Suprapubic skin (tissue), 4 donors: ENCODE measurements at regions not wholly inside any gene's neighbourhood (a gene's known extent, or its start where the extent isn't known, plus 50 kb on each side); places are given as distances from the start of the nearest gene placed in this dataset.

ENCODE experiments used
- DNase-seq, 2 donors: peaks; one replicate each; pipeline ENCODE4 v3.0.0-alpha.2; 2019; ENCODE audit warnings: low spot score in 2 of 2
- H3K27ac ChIP-seq: fragments of 200-600 bp; sonication (generic); one replicate; pipeline ENCODE4 v1.5.1; 2019
- H3K27me3 ChIP-seq: fragments of 200-600 bp; sonication (generic); one replicate; pipeline ENCODE4 v1.5.1; 2019
- H3K36me3 ChIP-seq: fragments of 200-600 bp; sonication (generic); one replicate; pipeline ENCODE4 v1.5.1; 2019
- H3K4me1 ChIP-seq: fragments of 200-600 bp; sonication (generic); one replicate; pipeline ENCODE4 v1.5.1; 2019
- H3K4me3 ChIP-seq: fragments of 200-600 bp; sonication (generic); one replicate; pipeline ENCODE4 v1.5.1; 2019; ENCODE audit warnings: mild to moderate bottlenecking
- H3K9me3 ChIP-seq: fragments of 200-600 bp; sonication (generic); one replicate; pipeline ENCODE4 v1.5.1; 2019
- CTCF ChIP-seq, 2 donors: fragments of 200-600 bp in 1 of 2; fragments of 450-650 bp in 1 of 2; sonication (generic) in 1 of 2; IDR thresholded peaks; one replicate each; pipeline ENCODE4 v1.5.1; 2016 to 2019; ENCODE audit warnings: antibody characterized with exemption in 2 of 2, mild to moderate bottlenecking in 1 of 2, moderate library complexity in 1 of 2
- EP300 ChIP-seq: sonication (generic); formaldehyde crosslinking; IDR thresholded peaks from one replicate; pipeline ENCODE4 v1.6.1; 2017; ENCODE audit warnings: antibody characterized with exemption
- POLR2A ChIP-seq, 2 donors: fragments of 450-650 bp; IDR thresholded peaks; one replicate each; pipeline ENCODE4 v1.6.1; 2017; ENCODE audit warnings: antibody characterized with exemption in 2 of 2, mild to moderate bottlenecking in 2 of 2, moderate library complexity in 2 of 2
- POLR2AphosphoS5 ChIP-seq, 3 donors: sonication (generic); formaldehyde crosslinking; IDR thresholded peaks; one replicate each; pipeline ENCODE4 v1.6.1; 2017; ENCODE audit warnings: antibody characterized with exemption in 3 of 3
- WGBS: methylation state at CpG from one replicate; pipeline ENCODE4 v1.1.5; 2018; 5-methylcytosine and 5-hydroxymethylcytosine counted together

- 88% methylated on average over 4 of the region's 4 CpGs for WGBS
- no peak overlapping the region for H3K27ac ChIP-seq
Observed at GRCh38 chr2:217103752-217104545, 244.1 kb upstream of the TNP1 start.

GRCh38 chr2:217102956-217103355, 243.1 kb upstream of the TNP1 start:
- Histone ChIP-seq H3K36me3 (no peaks in the 10 kb centered on the region), H3K27me3 (no peaks in the 10 kb centered on the region), H3K4me3 (no peak overlapping the region), H3K4me1 (no peaks in the 10 kb centered on the region), H3K27ac (no peak overlapping the region), H3K9me3 (no peaks in the 10 kb centered on the region)
- 100% methylated on average over 1 of the region's 1 CpG for WGBS
- no peak for TF ChIP-seq CTCF (IDR thresholded peaks at IDR 0.05)
- no peak for DNase-seq

More at GRCh38 chr2:217103752-217104545, 244.1 kb upstream of the TNP1 start:
- H3K27me3 ChIP-seq: no peaks in the 10 kb centered on the region
- no peak for DNase-seq
- H3K4me1 ChIP-seq: no peaks in the 10 kb centered on the region
- no peak overlapping the region for H3K4me3 ChIP-seq
- TF ChIP-seq EP300 (no peak), POLR2AphosphoS5 (IDR thresholded peaks at IDR 0.05) (no peak), CTCF (IDR thresholded peaks at IDR 0.05) (no peak), POLR2A (IDR thresholded peaks at IDR 0.05) (no peak)
- no peaks in the 10 kb centered on the region for H3K9me3 ChIP-seq
- H3K36me3 ChIP-seq: no peaks in the 10 kb centered on the region

GRCh38 chr2:217101972-217102371, 242.1 kb upstream of the TNP1 start:
- no peak for DNase-seq
- TF ChIP-seq CTCF (IDR thresholded peaks at IDR 0.05) (no peak), POLR2AphosphoS5 (IDR thresholded peaks at IDR 0.05) (no peak), EP300 (no peak), POLR2A (IDR thresholded peaks at IDR 0.05) (no peak)
- H3K4me3 ChIP-seq: no peak overlapping the region
- H3K36me3 ChIP-seq: no peaks in the 10 kb centered on the region
- no peaks in the 10 kb centered on the region for H3K27me3 ChIP-seq
- H3K4me1 ChIP-seq: no peaks in the 10 kb centered on the region
- H3K27ac ChIP-seq: no peak overlapping the region
- no peaks in the 10 kb centered on the region for H3K9me3 ChIP-seq
- 90% methylated on average over 6 of the region's 6 CpGs for WGBS

- H3K36me3 ChIP-seq: no peaks in the 10 kb centered on the region
- DNase-seq: no peak
- no peaks in the 10 kb centered on the region for H3K27me3 ChIP-seq
Observed at GRCh38 chr2:217099561-217099960, 239.7 kb upstream of the TNP1 start.

GRCh38 chr2:217098435-217098834, 238.6 kb upstream of the TNP1 start:
- no peak for TF ChIP-seq POLR2A (IDR thresholded peaks at IDR 0.05)
- no peak for TF ChIP-seq CTCF (IDR thresholded peaks at IDR 0.05)
- WGBS: 90% methylated on average over 5 of the region's 5 CpGs
- DNase-seq: no peak
- Histone ChIP-seq H3K36me3 (no peaks in the 10 kb centered on the region), H3K27ac (no peak overlapping the region), H3K27me3 (no peaks in the 10 kb centered on the region), H3K4me3 (no peak overlapping the region), H3K4me1 (no peaks in the 10 kb centered on the region), H3K9me3 (no peaks in the 10 kb centered on the region)

More at GRCh38 chr2:217099561-217099960, 239.7 kb upstream of the TNP1 start:
- no peak for TF ChIP-seq EP300
- peak in 1 of 3 donors; percentile 41 for TF ChIP-seq POLR2AphosphoS5 (IDR thresholded peaks at IDR 0.05)
- TF ChIP-seq CTCF (IDR thresholded peaks at IDR 0.05): no peak
- no peak for TF ChIP-seq POLR2A (IDR thresholded peaks at IDR 0.05)
- no peak overlapping the region for H3K4me3 ChIP-seq
- no peaks in the 10 kb centered on the region for H3K9me3 ChIP-seq
- no peak overlapping the region for H3K27ac ChIP-seq
- no peaks in the 10 kb centered on the region for H3K4me1 ChIP-seq
